H1 (cell line): ENCODE measurements at regions not wholly inside any gene's neighbourhood (a gene's known extent, or its start where the extent isn't known, plus 50 kb on each side); places are given as distances from the start of the nearest gene placed in this dataset.
"Not testable (repeated sequence)": the region's sequence is repeated elsewhere in the genome, so short reads cannot be mapped to it uniquely, and the experiment has no call there.

Experiments
- CTCF ChIA-PET: fragments of 300-600 bp; sonication (Branson Sonifier 250); formaldehyde crosslinking; loops from one replicate; lab custom pipeline; 2021; ENCODE audit not compliant: partially characterized antibody; lab: Charles Lee
- POLR2A ChIA-PET: fragments of 300-600 bp; sonication (Branson Sonifier 250); formaldehyde crosslinking; loops from one replicate; lab custom pipeline; 2021; ENCODE audit warnings: inconsistent platforms; ENCODE audit not compliant: partially characterized antibody; lab: Charles Lee
- DNase-seq, 2 experiments: peaks; one replicate each; pipeline versions ENCODE4 v3.0.0 to v3.0.0-alpha.2; 2010 to 2022; ENCODE audit warnings: low spot score in 2 of 2, low read depth in 1 of 2, mixed read lengths in 1 of 2
- FAIRE-seq: peaks from 2 replicates; lab custom pipeline; 2011; peaks lifted over from hg19 to GRCh38; lab: Jason Lieb, UNC
- H2AFZ ChIP-seq: 2 replicates; pipeline ENCODE4 v1.8.1; 2012; ENCODE audit warnings: low read length, inconsistent platforms
- H2AK5ac ChIP-seq: 2 replicates; pipeline ENCODE4 v1.6.1; 2013; ENCODE audit warnings: low read depth, low read length
- H2BK120ac ChIP-seq: replicated peaks from 2 replicates; pipeline ENCODE3; 2013; ENCODE audit warnings: low read depth, low read length, inconsistent platforms
- H2BK12ac ChIP-seq: 2 replicates; pipeline ENCODE4 v1.6.1; 2013; ENCODE audit warnings: low read depth, low read length
- H2BK15ac ChIP-seq: 2 replicates; pipeline ENCODE4 v1.6.1; 2013; ENCODE audit warnings: low read length
- H2BK20ac ChIP-seq: 2 replicates; pipeline ENCODE4 v1.6.1; 2013; ENCODE audit warnings: low read length
- H2BK5ac ChIP-seq: 2 replicates; pipeline ENCODE4 v1.6.1; 2013; ENCODE audit warnings: low read depth, low read length
- H3K14ac ChIP-seq: 2 replicates; pipeline ENCODE4 v1.6.1; 2013; ENCODE audit warnings: inconsistent platforms; ENCODE audit not compliant: insufficient read length
- H3K18ac ChIP-seq: 2 replicates; pipeline ENCODE4 v1.6.1; 2013; ENCODE audit warnings: low read length; ENCODE audit errors: extremely low read depth
- H3K23ac ChIP-seq: 2 replicates; pipeline ENCODE4 v1.6.1; 2013; ENCODE audit warnings: inconsistent platforms; ENCODE audit not compliant: insufficient read length
- H3K23me2 ChIP-seq: 2 replicates; pipeline ENCODE4 v1.6.1; 2013; ENCODE audit warnings: low read depth, low read length
- H3K27ac ChIP-seq: 2 replicates; pipeline ENCODE4 v1.6.1; 2011; ENCODE audit warnings: low read depth, low read length, inconsistent platforms
- H3K27me3 ChIP-seq, 4 experiments: replicated peaks in 1 of 4; 1 replicate in 1 of 4; 2 replicates in 3 of 4; pipeline versions ENCODE4 v1.6.1 to v1.8.1; 2011 to 2013; ENCODE audit warnings: low read length in 3 of 4, mild to moderate bottlenecking in 3 of 4, inconsistent platforms in 2 of 4, mixed read lengths in 2 of 4, moderate library complexity in 1 of 4; ENCODE audit not compliant: control insufficient read depth in 3 of 4, insufficient read depth in 3 of 4; ENCODE audit errors: extremely low read depth in 1 of 4
- H3K36me3 ChIP-seq, 4 experiments: 2 replicates each; pipeline versions ENCODE4 v1.6.1 to v1.8.1; 2011 to 2013; ENCODE audit warnings: mild to moderate bottlenecking in 4 of 4, low read length in 3 of 4, moderate library complexity in 2 of 4, control low read depth in 1 of 4, inconsistent platforms in 1 of 4; ENCODE audit not compliant: insufficient read depth in 4 of 4, control insufficient read depth in 2 of 4
- H3K4ac ChIP-seq: replicated peaks from 2 replicates; pipeline ENCODE3; 2013; ENCODE audit warnings: low read length, low read depth, mixed read lengths, inconsistent platforms; ENCODE audit not compliant: insufficient read length
- H3K4me1 ChIP-seq, 4 experiments: replicated peaks in 1 of 4; 1 replicate in 1 of 4; 2 replicates in 3 of 4; pipeline versions ENCODE4 v1.6.1 to v1.8.1; 2011 to 2013; ENCODE audit warnings: low read length in 3 of 4, inconsistent platforms in 2 of 4, mixed read lengths in 1 of 4; ENCODE audit not compliant: insufficient read depth in 4 of 4, control insufficient read depth in 3 of 4
- H3K4me2 ChIP-seq, 2 experiments: 2 replicates each; pipeline versions ENCODE4 v1.6.1 to v1.8.1; 2011 to 2013; ENCODE audit warnings: low read depth in 2 of 2, low read length in 2 of 2, control low read depth in 1 of 2, inconsistent platforms in 1 of 2, mild to moderate bottlenecking in 1 of 2; ENCODE audit not compliant: insufficient read depth in 1 of 2
- H3K4me3 ChIP-seq, 4 experiments: fragments of 200-600, 300-600 bp in 1 of 4; sonication (generic), shearing (Covaris generic), sonication (Bioruptor Twin) in 1 of 4; 2 replicates each; pipeline versions ENCODE4 v1.5.1 to v1.8.1; 2011 to 2016; ENCODE audit warnings: low read length in 4 of 4, low read depth in 3 of 4, control low read depth in 2 of 4, inconsistent platforms in 2 of 4, mild to moderate bottlenecking in 2 of 4, mixed read lengths in 1 of 4, moderate library complexity in 1 of 4; ENCODE audit not compliant: insufficient read depth in 2 of 4; ENCODE audit errors: extremely low read depth in 1 of 4
- H3K56ac ChIP-seq: replicated peaks from 2 replicates; pipeline ENCODE3; 2013; ENCODE audit warnings: low read depth, mild to moderate bottlenecking, mixed read lengths, low read length, inconsistent platforms; ENCODE audit not compliant: insufficient read length
- H3K79me1 ChIP-seq: 2 replicates; pipeline ENCODE4 v1.6.1; 2013; ENCODE audit warnings: low read depth, low read length, control low read depth
- H3K79me2 ChIP-seq, 2 experiments: 2 replicates each; pipeline versions ENCODE4 v1.6.1 to v1.8.1; 2012 to 2013; ENCODE audit warnings: low read length in 2 of 2, mild to moderate bottlenecking in 2 of 2, inconsistent platforms in 1 of 2; ENCODE audit not compliant: insufficient read depth in 2 of 2, control insufficient read depth in 1 of 2
- H3K9ac ChIP-seq, 4 experiments: replicated peaks in 1 of 4; 1 replicate in 1 of 4; 2 replicates in 3 of 4; pipeline versions ENCODE4 v1.6.1 to v1.8.1; 2011 to 2013; ENCODE audit warnings: low read depth in 3 of 4, low read length in 3 of 4, control low read depth in 2 of 4, mild to moderate bottlenecking in 2 of 4, moderate library complexity in 2 of 4, inconsistent platforms in 1 of 4; ENCODE audit errors: extremely low read depth in 1 of 4
- H3K9me3 ChIP-seq, 2 experiments: 2 replicates each; pipeline versions ENCODE4 v1.6.1 to v1.8.1; 2012 to 2013; ENCODE audit warnings: mild to moderate bottlenecking in 2 of 2, moderate library complexity in 2 of 2, control low read depth in 1 of 2, inconsistent platforms in 1 of 2, low read depth in 1 of 2, low read length in 1 of 2, mixed read lengths in 1 of 2; ENCODE audit not compliant: insufficient read depth in 2 of 2
- H4K20me1 ChIP-seq, 2 experiments: replicated peaks in 1 of 2; 2 replicates each; pipeline versions ENCODE3 to v1.8.1; 2011 to 2013; ENCODE audit warnings: inconsistent platforms in 2 of 2, low read length in 2 of 2, mild to moderate bottlenecking in 1 of 2; ENCODE audit not compliant: insufficient read depth in 2 of 2, control insufficient read depth in 1 of 2
- H4K5ac ChIP-seq: 2 replicates; pipeline ENCODE4 v1.6.1; 2013; ENCODE audit warnings: low read length, low read depth, mixed read lengths, inconsistent platforms; ENCODE audit not compliant: insufficient read length
- H4K8ac ChIP-seq: 2 replicates; pipeline ENCODE4 v1.8.0; 2013; ENCODE audit warnings: mild to moderate bottlenecking, moderate library complexity, low read length, inconsistent platforms; ENCODE audit not compliant: insufficient read depth; ENCODE audit errors: extremely low read depth
- H4K91ac ChIP-seq: replicated peaks from 2 replicates; pipeline ENCODE3; 2013; ENCODE audit warnings: low read length, mixed read lengths, inconsistent platforms; ENCODE audit not compliant: insufficient read length
- CBX5 ChIP-seq: fragments of 300-800, 300-1000 bp; sonication (generic); IDR thresholded peaks from 2 replicates; pipeline ENCODE4 v1.7.1; 2016; ENCODE audit warnings: antibody characterized with exemption, low read length, low read depth
- EZH2 ChIP-seq: fragments of 200-600 bp; sonication (generic); IDR thresholded peaks from 2 replicates; pipeline ENCODE4 v1.7.1; 2012; ENCODE audit warnings: low read depth, mild to moderate bottlenecking, moderate library complexity, low read length, inconsistent platforms; ENCODE audit not compliant: severe bottlenecking
- GABPA ChIP-seq: IDR thresholded peaks from 2 replicates; pipeline ENCODE4 v1.6.1; 2011; ENCODE audit warnings: mild to moderate bottlenecking, low read length, moderate library complexity, borderline replicate concordance; ENCODE audit not compliant: insufficient read depth
- HDAC6 ChIP-seq: IDR thresholded peaks from one replicate; pipeline ENCODE4 v1.7.1; 2012; ENCODE audit warnings: low read depth, mild to moderate bottlenecking, inconsistent platforms, low read length, moderate library complexity
- SIRT6 ChIP-seq: IDR thresholded peaks from one replicate; pipeline ENCODE4 v1.7.1; 2012; ENCODE audit warnings: low read length, inconsistent platforms

GRCh38 chr2:150669492-150669891, 182.0 kb upstream of the RND3 start (continued):
- TF ChIP-seq GABPA (no peak), HDAC6 (no peak), EZH2 (no peak), SIRT6 (no peak), CBX5 (no peak)

DNA sequence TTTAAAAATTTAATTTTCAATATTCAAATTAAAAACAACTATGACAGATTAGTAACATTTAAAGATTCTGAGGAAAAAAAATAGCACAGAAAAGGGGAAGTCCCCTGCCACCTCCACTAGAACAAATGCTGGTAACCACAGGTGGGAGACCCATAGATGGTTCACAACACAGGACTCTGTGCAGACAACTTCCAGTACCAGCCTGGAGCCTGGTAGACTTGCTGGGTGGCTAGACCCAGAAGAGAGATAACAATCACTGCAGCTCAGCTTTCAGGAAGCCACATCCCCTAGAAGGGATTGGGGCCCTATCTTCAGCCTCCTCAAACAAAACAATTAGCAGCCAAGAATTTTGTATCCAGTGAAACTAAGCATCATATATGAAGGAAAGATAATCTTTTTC, 179.6 kb upstream of the RND3 start:
- H2BK120ac ChIP-seq, H4K20me1 ChIP-seq, H2BK12ac ChIP-seq, H2BK20ac ChIP-seq, H3K23me2 ChIP-seq, POLR2A ChIA-PET, H4K8ac ChIP-seq, H3K79me1 ChIP-seq, H3K27ac ChIP-seq, H3K14ac ChIP-seq, H3K4me2 ChIP-seq, H2BK15ac ChIP-seq, FAIRE-seq, H3K9ac ChIP-seq, H3K56ac ChIP-seq, H3K4ac ChIP-seq, H3K23ac ChIP-seq, H3K79me2 ChIP-seq, H4K5ac ChIP-seq, DNase-seq, H2BK5ac ChIP-seq, H3K4me1 ChIP-seq, H3K27me3 ChIP-seq, H2AFZ ChIP-seq, H3K4me3 ChIP-seq, H3K18ac ChIP-seq, H4K91ac ChIP-seq, H3K36me3 ChIP-seq, H2AK5ac ChIP-seq: not testable (repeated sequence)
- peaks cover 5 to 11% of the 10 kb centered on the region in 2 experiments; a peak in 1 of 4 replicates for H3K9me3 ChIP-seq
- CTCF ChIA-PET: interaction anchor here (1.0 kb wide), 1 partner anchor 65 kb away, joined by 3 read pairs; no protein-coding TSS in a partner anchor
